GM21737 (cell line): ENCODE measurements at regions not wholly inside any gene's neighbourhood (a gene's known extent, or its start where the extent isn't known, plus 50 kb on each side); places are given as distances from the start of the nearest gene placed in this dataset.

Source experiments
- ATAC-seq: cut with Tn5 transposase; IDR thresholded peaks from one replicate; pipeline ENCODE4 v1.9.1; 2021; ENCODE audit warnings: mild to moderate bottlenecking, moderate library complexity; ENCODE audit not compliant: unreplicated experiment

- ATAC-seq = no peak
Observed at GRCh38 chr16:85187886-85188285, 75.6 kb upstream of the CIBAR2 start.

DNA sequence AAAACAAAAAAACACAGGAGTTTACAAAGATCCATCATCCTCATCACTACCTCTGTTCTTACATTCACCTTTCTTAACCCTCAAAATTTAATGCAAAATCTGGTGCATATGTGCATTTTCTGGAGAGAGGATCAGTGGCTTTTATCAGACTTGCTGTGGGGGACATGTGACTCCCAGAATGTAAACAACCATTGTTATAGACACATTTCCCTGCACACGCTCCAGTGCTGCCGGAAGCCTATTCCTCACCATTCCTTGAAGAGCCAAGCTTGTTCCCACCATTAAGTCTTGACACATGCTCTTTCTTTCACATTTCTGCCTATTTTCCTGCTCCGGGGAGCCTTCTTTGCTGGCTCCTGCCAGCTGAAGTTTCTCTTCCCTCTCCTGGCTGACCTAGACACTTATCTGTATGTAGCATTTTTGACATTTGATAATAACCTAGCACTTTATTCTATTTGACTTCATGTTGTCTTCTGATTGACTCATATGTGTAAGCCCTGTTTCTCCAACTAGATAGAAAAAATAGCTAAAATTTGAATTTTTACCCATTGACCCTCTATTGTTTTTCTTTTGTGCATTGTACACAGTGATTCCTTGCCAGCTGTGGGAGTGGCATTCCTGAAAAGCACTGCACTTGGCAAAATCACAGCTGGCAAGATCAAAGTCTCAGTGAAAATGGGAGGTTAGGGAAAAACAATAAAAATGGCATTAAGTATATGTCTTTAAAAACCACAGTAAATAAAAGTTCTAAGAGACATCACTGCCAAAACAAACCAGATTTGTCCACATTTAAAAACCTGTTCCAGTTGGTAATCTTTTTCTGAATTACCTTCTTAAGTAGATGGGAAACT lies 76.8 kb upstream of the CIBAR2 start:
- no peak for ATAC-seq

DNA sequence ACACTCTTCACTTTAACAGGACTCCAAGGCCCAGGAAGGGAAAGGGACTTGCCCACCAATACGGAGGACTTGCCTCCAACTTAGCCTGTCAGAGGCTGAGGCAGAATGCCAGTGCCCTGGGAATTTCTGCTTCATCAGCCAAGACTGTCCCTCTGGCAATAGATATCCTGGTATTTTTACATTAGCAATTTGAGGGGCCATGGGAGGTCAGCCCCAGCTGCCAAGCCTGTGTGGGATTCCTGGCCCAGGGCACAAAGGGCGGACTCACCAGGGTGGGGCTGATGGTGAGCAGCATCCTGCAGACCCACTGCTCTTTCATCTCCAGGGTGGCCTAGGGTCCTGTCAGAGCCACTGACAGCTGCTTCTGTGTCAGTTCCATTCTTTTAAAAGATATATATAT lies 78.3 kb upstream of the CIBAR2 start:
- no peak for ATAC-seq

DNA sequence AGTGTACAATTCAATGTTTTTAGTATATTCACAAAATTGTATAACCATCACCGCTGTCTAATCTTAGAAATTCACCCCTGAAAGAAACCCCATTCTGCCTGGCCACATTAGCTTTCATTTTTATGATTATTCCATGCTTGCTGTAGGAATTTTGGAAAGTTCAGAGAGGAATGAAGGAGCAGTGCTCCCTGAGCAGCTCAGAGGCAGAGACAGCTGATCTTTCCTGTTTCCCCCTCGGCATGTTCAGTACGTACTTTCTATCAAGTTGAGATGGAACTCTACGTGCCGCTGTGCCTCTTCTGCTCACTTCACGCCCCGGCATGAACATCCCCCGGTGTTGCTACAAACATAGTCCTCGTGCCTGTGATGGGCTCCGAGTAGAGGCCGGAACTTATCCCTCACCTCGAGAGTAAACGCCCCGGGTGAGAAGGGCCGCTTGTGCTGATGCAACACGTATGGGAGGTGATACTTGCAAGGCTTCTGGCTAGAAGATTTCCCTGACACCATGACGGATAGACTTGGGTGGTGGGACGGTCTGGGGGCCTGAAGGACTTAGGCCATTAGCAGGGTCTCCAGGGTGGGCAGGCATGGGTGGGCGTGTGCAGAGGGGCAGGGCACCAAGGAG lies 79.2 kb upstream of the CIBAR2 start:
- ATAC-seq = no peak

DNA sequence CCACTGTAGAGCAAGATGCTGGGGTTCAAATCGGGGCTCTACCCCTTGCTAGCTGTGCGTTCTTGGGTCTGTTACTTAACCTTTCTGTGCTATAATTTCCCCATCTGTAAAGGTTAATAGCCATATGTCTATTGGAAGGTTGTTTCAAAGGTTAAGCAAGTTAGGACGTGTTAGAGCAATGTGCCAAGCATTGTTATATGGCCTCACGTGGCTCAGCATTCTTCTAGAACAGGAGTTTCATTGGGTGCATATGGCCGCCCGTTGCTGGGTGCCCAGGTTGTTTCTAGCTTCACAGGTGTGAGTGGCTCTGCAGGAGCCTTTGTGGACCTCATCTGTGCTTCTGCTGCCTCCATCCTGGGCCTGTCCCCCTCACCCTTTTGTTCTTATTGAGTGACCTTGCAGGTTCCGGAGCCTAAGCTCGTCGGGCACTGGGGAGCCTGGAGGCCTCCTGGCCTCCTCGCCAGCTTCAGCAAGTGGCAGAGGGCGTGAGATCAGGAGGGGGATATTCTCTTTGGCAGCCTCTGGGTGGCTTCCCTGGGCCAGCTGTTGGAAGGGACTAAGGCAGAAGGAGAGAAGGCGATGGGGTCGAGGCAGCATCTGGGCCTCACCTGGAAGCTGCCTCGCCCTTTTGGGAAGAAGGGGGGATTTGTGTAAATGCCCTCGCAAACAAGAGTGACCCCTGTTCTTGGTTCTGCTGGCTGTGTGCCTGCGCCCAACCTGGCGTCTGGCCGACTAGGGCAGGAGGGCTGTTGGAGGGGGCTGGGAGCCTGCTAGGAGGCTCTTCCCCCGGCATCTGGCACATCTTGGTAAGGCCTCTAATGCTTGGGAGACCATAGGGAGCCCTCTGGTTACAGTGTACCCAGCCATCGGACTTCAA lies 80.2 kb upstream of the CIBAR2 start:
- ATAC-seq = no peak

DNA sequence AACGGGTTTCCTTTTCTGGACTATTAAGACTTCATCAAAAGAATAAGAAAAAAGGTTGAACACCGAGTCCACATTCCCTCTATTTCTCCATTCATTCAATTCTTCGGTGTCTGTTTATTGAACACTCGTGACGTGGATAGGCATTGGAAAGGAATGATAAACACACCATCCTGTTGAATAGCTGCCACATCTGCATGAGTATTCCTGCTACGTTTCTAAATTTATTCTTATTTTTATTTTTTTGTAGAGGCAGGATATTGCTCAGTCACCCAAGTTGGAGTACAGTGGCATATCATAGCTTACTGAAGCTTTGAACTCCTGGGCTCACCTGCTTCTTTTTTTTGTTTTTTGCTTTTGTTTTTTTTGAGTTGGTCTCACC lies 80.8 kb upstream of the CIBAR2 start:
- no peak for ATAC-seq

- no peak for ATAC-seq
Observed at GRCh38 chr16:85193876-85194275, 81.6 kb upstream of the CIBAR2 start.

DNA sequence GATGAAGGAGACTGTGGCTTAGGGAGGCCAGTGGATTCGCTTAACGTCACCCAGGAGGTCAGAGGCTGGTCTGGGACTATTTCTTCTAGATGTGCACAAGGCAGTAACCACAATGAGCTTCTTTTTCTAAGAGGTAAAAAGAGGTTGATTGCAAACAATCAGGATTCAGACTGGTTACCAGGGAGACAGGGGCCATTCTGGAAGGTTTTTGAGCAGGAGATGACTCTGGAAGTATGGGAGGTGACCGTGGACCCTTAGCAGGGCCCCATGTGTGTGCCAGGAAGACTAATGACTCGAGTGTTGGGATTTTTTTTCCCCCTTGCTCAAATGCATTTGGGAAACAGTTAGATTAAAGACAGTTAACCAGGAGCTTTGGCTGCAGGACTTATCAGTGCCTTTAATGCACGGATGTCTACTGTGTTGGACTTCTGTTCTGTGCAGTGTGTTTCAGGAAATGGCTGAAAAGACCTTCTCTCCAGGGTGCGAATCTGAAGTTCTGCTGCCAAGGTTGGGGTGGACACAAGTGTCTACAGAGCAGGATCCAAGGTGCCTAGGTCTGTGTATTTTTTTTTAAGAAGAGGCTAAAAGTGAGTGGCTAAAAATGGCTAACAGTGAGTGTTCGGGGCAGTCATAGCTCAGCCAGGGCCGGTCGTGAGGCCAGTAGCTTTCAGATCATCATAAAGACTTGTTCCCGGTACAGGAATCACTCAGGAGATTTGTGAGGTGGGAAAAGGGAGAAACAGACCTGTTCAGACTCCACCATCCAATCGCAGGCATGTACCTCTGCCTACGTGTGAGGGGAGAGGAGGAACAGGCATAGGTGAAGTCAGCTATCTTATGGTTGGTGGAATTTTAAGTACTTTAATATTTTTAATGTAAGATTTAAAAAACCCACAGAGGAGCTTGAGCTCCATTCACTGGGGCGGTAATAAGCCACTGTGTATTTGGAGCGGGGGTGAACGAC lies 82.3 kb upstream of the CIBAR2 start:
- no peak for ATAC-seq

GRCh38 chr16:85195271-85195647 lies 83.0 kb upstream of the CIBAR2 start:
- ATAC-seq = no peak

- ATAC-seq = no peak
Observed at GRCh38 chr16:85195900-85196772, 83.9 kb upstream of the CIBAR2 start.

DNA sequence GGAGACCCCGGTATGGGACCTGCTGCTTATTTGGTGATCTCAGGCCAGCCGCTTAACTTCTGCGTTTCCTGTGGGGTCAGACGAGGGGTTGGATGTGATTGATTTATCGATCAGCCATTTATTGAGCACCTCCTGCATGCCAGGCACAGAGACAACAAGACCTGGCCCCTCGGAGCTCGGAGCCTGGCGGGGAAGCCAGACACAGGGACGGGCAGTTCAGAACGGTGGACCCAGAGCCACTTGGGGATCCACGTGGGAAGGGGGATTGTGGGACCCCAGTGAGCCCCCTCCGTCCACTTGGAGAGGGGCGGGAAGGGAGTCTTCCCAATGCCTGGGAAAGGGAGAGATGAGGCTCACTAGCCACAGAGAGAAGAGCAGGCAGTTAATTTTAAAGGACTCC lies 84.7 kb upstream of the CIBAR2 start:
- ATAC-seq = no peak

DNA sequence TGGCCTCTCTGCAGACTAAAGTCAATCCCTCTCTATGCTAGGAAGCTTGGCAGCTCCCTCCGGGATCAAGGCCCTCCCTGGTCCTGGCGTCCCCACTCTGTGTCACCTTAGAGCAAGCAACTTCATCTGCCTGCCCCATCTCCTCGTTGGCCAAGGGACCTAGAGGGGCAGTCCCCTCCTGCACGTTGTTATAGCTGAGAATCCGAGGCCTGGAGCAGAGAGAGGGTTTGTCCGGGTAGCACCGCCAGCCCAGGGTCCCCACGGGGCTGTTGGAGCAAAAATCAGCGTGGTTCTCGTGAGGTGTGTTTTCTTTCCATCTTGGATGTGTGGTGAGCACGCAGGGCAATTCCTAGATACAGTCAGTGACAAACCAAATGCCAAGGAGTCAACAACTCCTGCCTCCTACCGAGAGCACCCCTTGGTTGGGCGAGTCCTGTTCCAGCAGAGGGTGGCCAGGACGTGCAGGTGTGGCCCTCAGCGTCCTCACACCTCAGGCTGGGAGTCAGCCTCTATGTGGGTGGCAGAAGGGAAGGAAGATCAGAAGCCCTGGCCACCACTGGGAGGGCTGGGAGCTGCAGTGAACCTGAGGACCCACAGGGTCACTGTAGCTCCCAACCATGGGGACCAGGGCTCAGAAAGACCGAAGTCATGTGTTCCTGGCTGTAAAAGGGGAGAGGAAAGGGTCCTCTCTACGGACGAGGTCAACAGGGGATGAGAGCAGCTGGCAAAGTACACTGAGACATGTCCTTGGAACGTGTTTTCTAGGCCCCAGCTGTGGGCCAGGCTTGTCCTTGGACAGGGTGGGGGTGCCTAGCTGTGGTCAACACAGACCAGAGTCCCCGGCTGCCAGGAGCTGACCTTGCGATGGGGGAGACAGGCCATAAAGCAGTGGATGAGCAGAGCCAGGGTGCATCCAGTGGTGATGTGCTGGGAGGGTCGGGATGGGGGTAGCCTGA lies 85.6 kb upstream of the CIBAR2 start:
- no peak for ATAC-seq

DNA sequence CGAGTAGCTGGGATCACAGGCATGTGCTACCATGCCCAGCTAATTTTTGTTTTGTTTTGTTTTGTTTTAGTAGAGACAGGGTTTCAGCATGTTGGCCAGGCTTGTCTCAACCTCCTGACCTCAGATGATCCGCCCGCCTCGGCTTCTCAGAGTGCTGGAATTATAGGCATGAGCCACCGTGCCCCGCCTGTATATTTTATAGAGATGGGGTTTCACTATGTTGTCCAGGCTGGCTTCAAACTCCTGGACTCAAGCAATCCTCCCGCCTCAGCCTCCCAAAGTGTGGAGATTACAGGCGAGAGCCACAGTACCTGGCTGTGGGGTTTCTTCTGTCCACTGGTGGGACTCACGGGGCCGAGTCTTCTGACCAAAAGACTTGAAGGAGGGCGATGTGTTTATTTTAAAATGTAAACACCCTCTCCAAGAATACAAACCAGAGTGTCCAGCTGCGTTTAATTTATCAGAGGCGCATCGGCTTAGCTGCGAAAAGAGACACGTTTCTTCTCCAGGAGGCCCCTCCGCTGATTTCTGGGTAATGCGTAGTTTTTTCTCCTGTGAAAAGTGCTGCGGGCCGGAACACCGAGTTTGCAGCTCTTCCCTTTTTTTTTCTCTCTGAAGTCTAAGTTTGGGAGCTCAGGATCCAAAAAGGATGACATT lies 86.9 kb upstream of the CIBAR2 start:
- no peak for ATAC-seq

DNA sequence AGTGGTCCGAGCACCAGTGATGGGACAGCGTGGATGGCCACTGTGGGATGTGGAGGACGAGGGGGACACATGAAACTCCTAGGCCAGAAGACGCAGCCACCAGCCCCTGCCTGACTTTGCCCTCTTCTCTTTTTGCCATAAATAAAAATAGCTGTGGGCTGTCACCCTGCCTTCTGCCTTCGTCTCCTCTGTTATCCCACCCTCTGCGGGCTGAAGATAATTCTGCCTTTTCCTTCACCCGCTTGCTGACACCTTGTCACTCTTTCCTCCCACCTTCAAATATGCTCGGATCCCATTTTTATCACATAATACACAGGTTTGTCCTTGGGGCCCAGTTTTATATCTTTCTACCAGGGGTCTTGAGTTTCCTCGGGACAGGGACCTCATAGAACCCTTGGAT lies 87.6 kb upstream of the CIBAR2 start:
- no peak for ATAC-seq

DNA sequence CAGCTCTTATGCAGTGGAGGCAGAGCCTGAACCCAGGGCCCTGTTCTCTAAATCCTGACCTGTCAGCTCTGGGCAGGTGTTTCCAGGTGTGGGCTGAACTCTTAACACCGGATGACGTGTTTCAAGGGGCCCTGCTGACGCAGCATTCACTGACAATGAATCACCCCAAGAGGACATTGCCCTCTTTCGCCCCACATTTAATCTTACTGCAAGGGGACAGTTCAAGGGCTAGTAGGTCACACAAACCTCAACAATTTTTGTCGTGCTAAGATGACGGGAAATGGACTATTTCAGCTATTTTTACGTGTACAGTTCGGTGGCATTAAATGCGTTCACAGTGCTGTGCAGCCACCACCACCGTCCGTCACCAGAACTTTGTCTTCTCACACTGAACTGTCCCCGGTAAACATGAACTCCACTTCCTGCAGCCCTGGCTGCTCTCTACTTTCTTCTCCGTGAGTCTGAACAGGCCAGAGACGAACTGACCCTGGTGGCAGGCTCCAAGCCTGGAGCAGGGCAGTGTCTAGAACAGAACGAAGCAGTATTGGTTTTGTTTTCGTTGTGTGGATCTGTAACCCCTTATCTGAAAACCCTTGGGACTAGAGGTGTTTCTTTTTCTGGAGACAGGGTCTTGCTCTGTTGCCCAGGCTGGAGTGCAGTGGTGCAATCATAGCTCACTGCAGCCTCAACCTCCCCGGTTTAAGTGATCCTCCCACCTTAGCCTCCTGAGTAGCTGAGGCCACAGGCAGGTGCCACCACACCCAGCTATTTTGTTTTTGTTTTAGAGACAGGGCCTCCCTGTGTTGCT lies 88.4 kb upstream of the CIBAR2 start:
- no peak for ATAC-seq

- no peak for ATAC-seq
Observed at GRCh38 chr16:85201574-85201973, 89.3 kb upstream of the CIBAR2 start.

DNA sequence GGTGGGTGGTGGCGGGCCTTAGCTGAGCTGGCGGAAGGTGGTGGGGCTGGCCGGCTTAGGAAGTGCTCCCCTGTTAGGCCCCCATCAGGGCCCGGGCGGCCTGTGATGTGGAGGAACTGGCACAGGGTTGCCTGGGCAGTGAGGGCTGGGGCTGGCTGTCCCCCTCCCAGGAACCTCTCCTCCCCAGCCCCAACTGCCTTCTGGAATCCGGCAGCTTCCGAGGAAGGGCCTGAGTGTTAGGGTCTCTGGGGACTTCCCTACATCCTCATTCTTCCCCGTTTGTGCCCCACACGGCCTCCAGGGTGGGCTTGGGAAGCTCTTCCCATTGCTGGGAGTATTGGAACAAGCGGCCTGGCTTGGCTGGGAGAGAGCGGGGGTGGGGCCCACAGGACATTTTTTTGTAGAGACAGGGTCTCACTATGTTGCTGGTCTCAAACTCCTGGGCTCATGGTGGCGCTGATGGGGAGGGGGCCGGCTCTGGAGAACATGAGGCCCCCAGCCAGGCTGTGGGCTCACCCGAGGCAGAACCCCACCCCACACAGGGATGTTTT lies 89.9 kb upstream of the CIBAR2 start:
- no peak for ATAC-seq
